HepG2 (cell line): ENCODE measurements at regions not wholly inside any gene's neighbourhood (a gene's known extent, or its start where the extent isn't known, plus 50 kb on each side); places are given as distances from the start of the nearest gene placed in this dataset.
"Not testable (repeated sequence)": the region's sequence is repeated elsewhere in the genome, so short reads cannot be mapped to it uniquely, and the experiment has no call there.

ENCODE experiments used
- ATAC-seq: fragments of 200-7000 bp; cut with Tn5 transposase; 3 replicates; pipeline ENCODE4 v1.9.1; 2020; ENCODE audit warnings: mild to moderate bottlenecking, moderate library complexity
- BruUV-seq: library from RNA; stranded (reverse); fragments of 400-500 nt; replicated peaks from 2 replicates; lab custom pipeline; 2021; lab: Mats Ljungman, UMichigan
- CTCF ChIA-PET: fragments of 300-600 bp; formaldehyde crosslinking; extraction: SDS; loops from one replicate; lab custom pipeline; 2021; ENCODE audit warnings: low total read pairs, inconsistent platforms, low intra/inter-chr PET ratio; lab: Yijun Ruan, JAX
- POLR2A ChIA-PET: fragments of 350-600 bp; sonication (Branson Sonifier 250); formaldehyde crosslinking; loops from one replicate; lab custom pipeline; 2020; ENCODE audit warnings: antibody characterized with exemption, inconsistent platforms; lab: Yijun Ruan, JAX
- DNase-seq: peaks from one replicate; pipeline ENCODE4 v3.0.0-alpha.2; 2015; ENCODE audit warnings: low spot score
- FAIRE-seq: peaks from 3 replicates; lab custom pipeline; 2011; peaks lifted over from hg19 to GRCh38; lab: Jason Lieb, UNC
- H2AFZ ChIP-seq: one replicate; pipeline ENCODE4 v1.6.1; 2011; ENCODE audit warnings: low read length, inconsistent platforms
- H3K27ac ChIP-seq: fragments of 300-600 bp; 3 replicates; pipeline ENCODE4 v1.8.0; 2011; ENCODE audit warnings: mixed run types, mild to moderate bottlenecking, mixed read lengths, low read length, inconsistent platforms; ENCODE audit not compliant: insufficient read depth; ENCODE audit errors: extremely low read length
- H3K27me3 ChIP-seq, 2 experiments: fragments of 200-600 bp in 1 of 2; 2 replicates in 1 of 2; 3 replicates in 1 of 2; pipeline versions ENCODE4 v1.6.0 to v1.8.0; 2011; ENCODE audit warnings: low read length in 2 of 2, mild to moderate bottlenecking in 2 of 2, moderate library complexity in 2 of 2, inconsistent platforms in 1 of 2; ENCODE audit not compliant: insufficient read depth in 2 of 2, control insufficient read depth in 1 of 2
- H3K36me3 ChIP-seq, 2 experiments: fragments of 200-600 bp in 1 of 2; replicated peaks in 1 of 2; 2 replicates in 1 of 2; 3 replicates in 1 of 2; pipeline versions ENCODE4 v1.5.1 to v1.8.0; 2011; ENCODE audit warnings: low read length in 2 of 2, inconsistent platforms in 1 of 2; ENCODE audit not compliant: insufficient read depth in 2 of 2, control insufficient read depth in 1 of 2
- H3K4me1 ChIP-seq: 2 replicates; pipeline ENCODE4 v1.5.1; 2012; ENCODE audit warnings: low read length, inconsistent platforms; ENCODE audit not compliant: insufficient read depth
- H3K4me2 ChIP-seq: 2 replicates; pipeline ENCODE4 v1.6.0; 2011; ENCODE audit warnings: low read depth, low read length, inconsistent platforms
- H3K4me3 ChIP-seq, 3 experiments: fragments of 200-600 bp in 1 of 3; sonication (generic), shearing (Covaris generic) in 1 of 3; replicated peaks in 1 of 3; 2 replicates each; pipeline ENCODE4 v1.5.1; 2011 to 2016; ENCODE audit warnings: low read length in 3 of 3, inconsistent platforms in 2 of 3, low read depth in 2 of 3, mild to moderate bottlenecking in 2 of 3, control low read depth in 1 of 3, mixed read lengths in 1 of 3; ENCODE audit not compliant: insufficient read depth in 1 of 3
- H3K79me2 ChIP-seq: one replicate; pipeline ENCODE4 v1.6.1; 2011; ENCODE audit warnings: low read length, inconsistent platforms; ENCODE audit not compliant: insufficient read depth
- H3K9ac ChIP-seq: 2 replicates; pipeline ENCODE4 v1.6.0; 2011; ENCODE audit warnings: mild to moderate bottlenecking, low read depth, low read length, inconsistent platforms; ENCODE audit not compliant: insufficient read depth
- H3K9me3 ChIP-seq: 2 replicates; pipeline ENCODE4 v1.5.1; 2012; ENCODE audit warnings: mild to moderate bottlenecking, low read length
- H4K20me1 ChIP-seq: 2 replicates; pipeline ENCODE4 v1.6.0; 2011; ENCODE audit warnings: inconsistent platforms, mild to moderate bottlenecking, low read length, moderate library complexity; ENCODE audit not compliant: insufficient read depth
- ATF1 ChIP-seq: IDR thresholded peaks from 2 replicates; pipeline ENCODE4 v1.6.1; 2016; ENCODE audit warnings: mild to moderate bottlenecking, control low read depth
- CHD4 ChIP-seq: fragments of 200-600 bp; sonication (generic); IDR thresholded peaks from 2 replicates; pipeline ENCODE4 v1.7.0; 2017; ENCODE audit warnings: mild to moderate bottlenecking, low read length, borderline replicate concordance
- DMAP1 ChIP-seq: IDR thresholded peaks from 2 replicates; pipeline ENCODE4 v1.6.1; 2016
- FOXO4 ChIP-seq: sonication (generic); formaldehyde crosslinking; conservative IDR thresholded peaks from 2 replicates; pipeline ENCODE4 v1.8.1; 2023; ENCODE audit warnings: missing genetic modification reagents
- HOMEZ ChIP-seq: IDR thresholded peaks from 2 replicates; pipeline ENCODE4 v1.6.1; 2016; ENCODE audit warnings: low read depth
- KDM1A ChIP-seq: IDR thresholded peaks from 2 replicates; pipeline ENCODE4 v1.6.1; 2016; ENCODE audit warnings: missing compliant biosample characterization
- ZMYM3 ChIP-seq: sonication (generic); formaldehyde crosslinking; IDR thresholded peaks from 2 replicates; pipeline ENCODE4 v1.5.1; 2020; ENCODE audit warnings: mild to moderate bottlenecking, missing genetic modification reagents
- ZNF629 ChIP-seq: sonication (generic); formaldehyde crosslinking; conservative IDR thresholded peaks from 2 replicates; pipeline ENCODE4 v1.5.0; 2020; ENCODE audit warnings: missing genetic modification reagents
- WGBS: methylation state at CpG from one replicate; pipeline ENCODE4 v1.1.6; 2017; ENCODE audit warnings: low lambda C conversion rate; 5-methylcytosine and 5-hydroxymethylcytosine counted together
- in situ Hi-C: cut with HindIII; loops from 2 replicates; pipeline ENCODE4 v1.10.0; 2017; ENCODE audit warnings: low pct_unique_long_range_greater_than_20kb; ENCODE audit not compliant: extremely low pct_ligation_motif_present
- intact Hi-C: fragments of 100-400 bp; cut with micrococcal nuclease; formaldehyde crosslinking; loops from one replicate; pipeline ENCODE4 v1.10.0; 2022; ENCODE audit not compliant: unreplicated experiment

- DNase-seq, H3K79me2 ChIP-seq, FAIRE-seq, H4K20me1 ChIP-seq, H3K27ac ChIP-seq, H3K27me3 ChIP-seq, ATAC-seq, BruUV-seq, in situ Hi-C loops, CTCF ChIA-PET, H3K36me3 ChIP-seq, H3K9me3 ChIP-seq: not testable (repeated sequence)
- WGBS: 50% methylated on average over 13 of the region's 13 CpGs
- Histone ChIP-seq H3K4me3 (peak overlapping the region in 2 of 3 experiments; percentile 44 to 56; a peak in 3 of 6 replicates), H3K4me2 (peak overlapping the region; percentile 85), H3K4me1 (peaks cover 84% of the 10 kb centered on the region), H2AFZ (peak overlapping the region; percentile 24), H3K9ac (0 out of 2 replicates have a peak overlapping the region, but pooled peaks have one; percentile 35)
- POLR2A ChIA-PET: interaction anchor here (0.7 to 4.7 kb wide), 25 partner anchors 7 to 273 kb away, joined by 3 to 50 read pairs (median 5); partner anchors contain the start of gene ZNF217
- intact Hi-C loops: loop anchor here (5.0 kb wide), 1 partner anchor 52 kb away; no protein-coding TSS in a partner anchor
- TF ChIP-seq ATF1 (CRISPR knock-in tag) (0 out of 2 replicates have a peak, but pooled peaks have one; percentile 20), FOXO4 (CRISPR knock-in tag) (0 out of 2 replicates have a peak, but pooled peaks have one; percentile 12), CHD4 (peak; percentile 51; the same call in 1 of the 2 replicates), ZNF629 (CRISPR knock-in tag) (peak; percentile 96), KDM1A (peak; percentile 70), HOMEZ (CRISPR knock-in tag) (0 out of 2 replicates have a peak, but pooled peaks have one; percentile 10), ZMYM3 (CRISPR knock-in tag) (peak; percentile 76; the same call in 1 of the 2 replicates), DMAP1 (CRISPR knock-in tag) (0 out of 2 replicates have a peak, but pooled peaks have one; percentile 3)
Measured at GRCh38 chr20:53864765-53865683, 205.4 kb downstream of the BCAS1 start.
